ENCODE measurements at regions not wholly inside any gene's neighbourhood (a gene's known extent, or its start where the extent isn't known, plus 50 kb on each side); places are given as distances from the start of the nearest gene placed in this dataset.
"Not testable (repeated sequence)": the region's sequence is repeated elsewhere in the genome, so short reads cannot be mapped to it uniquely, and the experiment has no call there.

DNA sequence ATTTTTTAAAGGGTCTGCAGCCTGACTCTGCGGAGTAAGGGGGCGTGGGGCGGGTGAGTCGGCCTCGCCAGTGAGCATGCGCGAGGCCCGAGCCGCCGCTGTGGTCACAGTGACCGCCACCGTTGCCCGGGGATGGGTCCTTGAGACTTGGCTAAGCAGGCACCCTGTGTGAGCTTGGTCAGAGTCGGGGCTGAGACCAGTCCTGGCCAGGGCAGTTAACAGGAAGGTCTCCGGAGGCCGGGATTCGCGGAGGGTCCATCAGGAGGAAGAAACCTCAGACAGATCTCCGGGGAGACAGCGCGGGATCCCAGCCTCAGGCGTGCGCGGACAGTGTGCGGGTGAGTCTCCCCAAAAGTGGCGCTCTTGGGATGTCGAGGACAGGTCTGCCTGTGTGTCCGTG lies 1384.4 kb upstream of the PCDH10 start:
- Histone ChIP-seq H3K27me3 (ENCODE audit: insufficient read depth, insufficient read length) (no peaks in the 10 kb centered on the region), H3K4me1 (ENCODE audit: insufficient read depth, insufficient read length) (no peaks in the 10 kb centered on the region), H3K36me3 (ENCODE audit: insufficient read depth, insufficient read length, low read length) (no peaks in the 10 kb centered on the region), H3K9me3 (ENCODE audit: insufficient read depth, low read length) (no peaks in the 10 kb centered on the region), H3K4me3 (ENCODE audit: insufficient read length, low read depth) (no peak overlapping the region), H3K9ac (ENCODE audit: insufficient read length, low read depth) (no peak overlapping the region)
- no peak for DNase-seq (ENCODE audit: low read depth, low spot score)
- no peak for TF ChIP-seq YY1 (IDR thresholded peaks at IDR 0.05; ENCODE audit: insufficient read depth, insufficient read length)
- no peak for TF ChIP-seq SUZ12 (IDR thresholded peaks at IDR 0.05; ENCODE audit: extremely low read depth, insufficient read depth, insufficient read length)
- no peak for TF ChIP-seq ZNF274 (IDR thresholded peaks at IDR 0.05; ENCODE audit: low read depth, low read length)

GRCh38 chr4:131774382-131774781 lies 1374.7 kb upstream of the PCDH10 start:
- H3K36me3 ChIP-seq (ENCODE audit: insufficient read depth, insufficient read length, low read length); H3K4me1 ChIP-seq (ENCODE audit: insufficient read depth, insufficient read length); DNase-seq (ENCODE audit: low read depth, low spot score); H3K9ac ChIP-seq (ENCODE audit: insufficient read length, low read depth); H3K27me3 ChIP-seq (ENCODE audit: insufficient read depth, insufficient read length); H3K9me3 ChIP-seq (ENCODE audit: insufficient read depth, low read length); H3K4me3 ChIP-seq (ENCODE audit: insufficient read length, low read depth): not testable (repeated sequence)

DNA sequence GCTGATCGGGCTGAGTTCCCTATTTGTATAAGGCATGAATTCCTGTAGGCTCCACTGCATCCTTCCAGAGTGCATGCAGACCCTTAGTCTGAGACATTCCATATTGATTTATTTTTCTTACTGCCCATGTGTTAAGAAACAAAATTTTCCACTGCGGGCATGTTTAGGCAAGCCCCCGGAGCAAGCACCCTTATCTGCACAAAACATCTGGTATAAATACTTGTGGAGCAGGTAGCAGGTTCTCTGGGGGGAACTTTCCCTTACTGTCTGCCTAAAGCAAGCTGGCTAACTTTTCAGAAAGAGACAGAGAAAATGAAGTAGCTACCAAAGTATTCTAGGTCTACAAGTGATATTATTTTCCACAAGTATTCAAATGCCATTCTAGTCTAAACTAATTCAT lies 1338.5 kb upstream of the PCDH10 start:
- H3K27me3 ChIP-seq (ENCODE audit: insufficient read depth, insufficient read length): not testable (repeated sequence)

More for the DNA sequence above, 1338.5 kb upstream of the PCDH10 start:
- H3K9ac ChIP-seq (ENCODE audit: insufficient read length, low read depth); DNase-seq (ENCODE audit: low read depth, low spot score); H3K9me3 ChIP-seq (ENCODE audit: insufficient read depth, low read length); H3K36me3 ChIP-seq (ENCODE audit: insufficient read depth, insufficient read length, low read length); H3K4me3 ChIP-seq (ENCODE audit: insufficient read length, low read depth); H3K4me1 ChIP-seq (ENCODE audit: insufficient read depth, insufficient read length): not testable (repeated sequence)
